KMS-11 (cell line): ENCODE measurements at regions not wholly inside any gene's neighbourhood (a gene's known extent, or its start where the extent isn't known, plus 50 kb on each side); places are given as distances from the start of the nearest gene placed in this dataset.

Source experiments
- H2AFZ ChIP-seq: fragments of 200-600 bp; sonication (generic); 2 replicates; pipeline ENCODE4 v1.6.1; 2016; ENCODE audit warnings: antibody characterized with exemption, mixed run types, low read depth
- H3K27ac ChIP-seq: fragments of 200-600 bp; sonication (generic); 2 replicates; pipeline ENCODE4 v1.6.1; 2016; ENCODE audit warnings: mild to moderate bottlenecking, mixed run types
- H3K27me3 ChIP-seq: fragments of 200-600 bp; sonication (generic); 2 replicates; pipeline ENCODE4 v1.6.1; 2017; ENCODE audit warnings: mild to moderate bottlenecking, low read depth, mixed run types, moderate library complexity; ENCODE audit not compliant: insufficient read depth
- H3K36me3 ChIP-seq: fragments of 200-600 bp; sonication (generic); 2 replicates; pipeline ENCODE4 v1.6.1; 2017; ENCODE audit warnings: mild to moderate bottlenecking, mixed run types; ENCODE audit not compliant: insufficient read depth
- H3K4me1 ChIP-seq: fragments of 200-600 bp; sonication (generic); 2 replicates; pipeline ENCODE4 v1.6.1; 2016; ENCODE audit warnings: mild to moderate bottlenecking, low read depth, mixed run types; ENCODE audit not compliant: poor library complexity, severe bottlenecking
- H3K4me2 ChIP-seq: fragments of 200-600 bp; sonication (generic); 2 replicates; pipeline ENCODE4 v1.7.0; 2016; ENCODE audit warnings: mild to moderate bottlenecking, mixed run types
- H3K4me3 ChIP-seq: fragments of 200-600 bp; sonication (generic); IDR thresholded peaks from 2 replicates; pipeline ENCODE4 v1.6.1; 2017; ENCODE audit warnings: low read depth, low read length, mixed read lengths; ENCODE audit not compliant: insufficient read depth
- H3K79me2 ChIP-seq: fragments of 200-600 bp; sonication (generic); 2 replicates; pipeline ENCODE4 v1.6.1; 2016; ENCODE audit warnings: low read depth, mixed run types; ENCODE audit not compliant: insufficient read depth
- H3K9ac ChIP-seq: fragments of 200-600 bp; sonication (generic); 2 replicates; pipeline ENCODE4 v1.6.1; 2016; ENCODE audit warnings: mild to moderate bottlenecking, mixed run types
- H4K20me1 ChIP-seq: fragments of 200-600 bp; sonication (generic); 2 replicates; pipeline ENCODE4 v1.6.1; 2016; ENCODE audit warnings: mild to moderate bottlenecking, mixed run types; ENCODE audit not compliant: insufficient read depth
- CTCF ChIP-seq: fragments of 200-600 bp; sonication (generic); conservative IDR thresholded peaks from 2 replicates; pipeline ENCODE4 v1.6.1; 2017; ENCODE audit warnings: low read depth, mild to moderate bottlenecking, antibody characterized with exemption, low read length, moderate library complexity, mixed read lengths

- no peak overlapping the region for H3K9ac ChIP-seq
- H2AFZ ChIP-seq, result no peak overlapping the region
Observed at GRCh38 chr13:85520445-85520844, 278.8 kb downstream of the SLITRK6 start.

GRCh38 chr13:85519363-85519762 is 279.9 kb downstream of the SLITRK6 start:
- Histone ChIP-seq H3K4me2 (no peak overlapping the region), H3K4me1 (no peaks in the 10 kb centered on the region), H3K36me3 (no peaks in the 10 kb centered on the region), H3K9ac (no peak overlapping the region), H3K27me3 (no peaks in the 10 kb centered on the region), H2AFZ (no peak overlapping the region), H3K4me3 (no peak overlapping the region), H3K79me2 (no peaks in the 10 kb centered on the region), H4K20me1 (no peaks in the 10 kb centered on the region), H3K27ac (no peak overlapping the region)
- no peak for TF ChIP-seq CTCF

More at GRCh38 chr13:85520445-85520844, 278.8 kb downstream of the SLITRK6 start:
- no peaks in the 10 kb centered on the region for H4K20me1 ChIP-seq
- H3K27ac ChIP-seq, result no peak overlapping the region
- no peak overlapping the region for H3K4me3 ChIP-seq
- no peak overlapping the region for H3K4me2 ChIP-seq
- H3K79me2 ChIP-seq, result no peaks in the 10 kb centered on the region
- no peaks in the 10 kb centered on the region for H3K4me1 ChIP-seq
- no peaks in the 10 kb centered on the region for H3K36me3 ChIP-seq
- TF ChIP-seq CTCF, result no peak
- no peaks in the 10 kb centered on the region for H3K27me3 ChIP-seq

- Histone ChIP-seq H3K4me3 (no peak overlapping the region), H2AFZ (no peak overlapping the region), H3K4me2 (no peak overlapping the region), H3K79me2 (no peaks in the 10 kb centered on the region), H3K9ac (no peak overlapping the region), H3K27me3 (no peaks in the 10 kb centered on the region), H3K36me3 (no peaks in the 10 kb centered on the region), H3K27ac (no peak overlapping the region), H4K20me1 (no peaks in the 10 kb centered on the region), H3K4me1 (no peaks in the 10 kb centered on the region)
- no peak for TF ChIP-seq CTCF
Observed at GRCh38 chr13:85512421-85512820, 286.8 kb downstream of the SLITRK6 start.

- H3K9ac ChIP-seq, result no peak overlapping the region
- no peaks in the 10 kb centered on the region for H4K20me1 ChIP-seq
- no peak overlapping the region for H3K4me3 ChIP-seq
- H2AFZ ChIP-seq, result no peak overlapping the region
- H3K4me1 ChIP-seq, result no peaks in the 10 kb centered on the region
- H3K27ac ChIP-seq, result no peak overlapping the region
- no peaks in the 10 kb centered on the region for H3K27me3 ChIP-seq
- H3K36me3 ChIP-seq, result no peaks in the 10 kb centered on the region
- no peaks in the 10 kb centered on the region for H3K79me2 ChIP-seq
- no peak overlapping the region for H3K4me2 ChIP-seq
- no peak for TF ChIP-seq CTCF
Observed at GRCh38 chr13:85509512-85509911, 289.7 kb downstream of the SLITRK6 start.
